OCI-LY3 (cell line): ENCODE measurements at regions not wholly inside any gene's neighbourhood (a gene's known extent, or its start where the extent isn't known, plus 50 kb on each side); places are given as distances from the start of the nearest gene placed in this dataset.

Source experiments
- CTCF ChIP-seq: fragments of 200-600, 300-600 bp; sonication (generic); IDR thresholded peaks from 2 replicates; pipeline ENCODE4 v1.5.1; 2014; ENCODE audit warnings: antibody characterized with exemption, low read length, low read depth
- EZH2phosphoT487 ChIP-seq: fragments of 200-600 bp; shearing (Covaris generic); IDR thresholded peaks from 2 replicates; pipeline ENCODE4 v1.6.1; 2018; ENCODE audit warnings: antibody characterized with exemption, mixed run types, low read depth

GRCh38 chr2:144643537-144644336 lies 123.8 kb upstream of the ZEB2 start:
- TF ChIP-seq CTCF (no peak), EZH2phosphoT487 (no peak)
